ENCODE measurements at regions not wholly inside any gene's neighbourhood (a gene's known extent, or its start where the extent isn't known, plus 50 kb on each side); places are given as distances from the start of the nearest gene placed in this dataset.

DNA sequence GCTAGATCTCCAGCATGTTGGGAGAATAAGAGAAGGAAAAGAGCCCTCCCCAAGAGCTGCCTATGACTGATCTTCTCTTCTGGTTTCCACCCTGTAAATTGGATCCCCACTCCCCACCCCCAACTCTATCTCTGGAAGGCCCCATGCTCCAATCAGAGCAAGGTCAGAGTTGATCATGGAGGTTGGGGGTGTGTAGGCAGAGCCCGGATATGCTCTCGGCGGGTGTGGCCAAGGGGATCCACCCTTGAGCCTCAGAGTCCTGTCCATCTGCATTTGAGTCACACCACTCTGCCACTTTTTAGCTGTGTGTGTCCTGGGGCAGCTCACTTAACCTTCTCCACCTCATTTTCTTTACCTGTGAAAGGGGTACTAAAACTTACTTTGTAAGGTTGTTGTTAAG is 79.5 kb downstream of the NAV1 start:
- no peak overlapping the region for H3K27ac ChIP-seq
- peaks cover 0 to 8% of the 10 kb centered on the region in 2 donors for H3K36me3 ChIP-seq
- intact Hi-C loops (cut with DNase I), result no loop called here
- no peak for TF ChIP-seq CTCF (IDR thresholded peaks at IDR 0.05)
- DNase-seq (no peak), ATAC-seq (no peak)
- H3K27me3 ChIP-seq, result no peaks in the 10 kb centered on the region
- H3K4me3 ChIP-seq, result no peak overlapping the region
- H3K9me3 ChIP-seq, result no peaks in the 10 kb centered on the region
- H3K4me1 ChIP-seq, result peaks cover 3 to 12% of the 10 kb centered on the region in 2 donors

GRCh38 chr1:201618905-201619304 is 80.0 kb downstream of the NAV1 start:
- ATAC-seq (no peak), DNase-seq (no peak)
- H3K4me1 ChIP-seq, result peaks cover 3 to 7% of the 10 kb centered on the region in 2 donors
- no peaks in the 10 kb centered on the region for H3K27me3 ChIP-seq
- no peak overlapping the region for H3K27ac ChIP-seq
- H3K4me3 ChIP-seq, result no peak overlapping the region
- no peaks in the 10 kb centered on the region for H3K9me3 ChIP-seq
- peaks cover 0 to 13% of the 10 kb centered on the region in 2 donors for H3K36me3 ChIP-seq
- TF ChIP-seq CTCF (IDR thresholded peaks at IDR 0.05), result no peak
- intact Hi-C loops (cut with DNase I), result no loop called here

DNA sequence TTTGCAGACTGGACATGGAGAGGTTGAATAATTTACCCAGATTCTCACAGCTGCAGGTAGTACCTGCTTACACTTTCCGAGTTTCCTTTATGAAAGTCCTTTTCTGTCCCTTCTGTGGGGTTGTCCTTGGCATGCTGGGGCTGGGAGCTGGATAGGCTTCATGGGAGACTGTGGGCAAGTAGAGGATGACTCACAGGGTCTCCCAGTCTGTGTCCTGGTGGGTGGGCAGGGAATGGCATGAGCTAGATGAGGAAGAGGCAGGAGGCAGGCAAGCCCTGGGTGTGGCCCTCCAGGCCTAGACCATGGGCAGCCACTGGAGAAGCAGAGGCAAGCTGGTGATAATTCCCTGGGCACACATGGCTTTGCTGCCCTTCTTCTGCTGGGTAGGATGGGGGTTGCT is 80.6 kb downstream of the NAV1 start:
- no peaks in the 10 kb centered on the region for H3K27me3 ChIP-seq
- peaks cover 0 to 13% of the 10 kb centered on the region in 2 donors for H3K36me3 ChIP-seq
- no peak for DNase-seq
- TF ChIP-seq CTCF (IDR thresholded peaks at IDR 0.05), result no peak
- intact Hi-C loops (cut with DNase I), result no loop called here
- peaks cover 0 to under 1% of the 10 kb centered on the region in 2 donors for H3K4me1 ChIP-seq
- no peak overlapping the region for H3K4me3 ChIP-seq
- ATAC-seq, result no peak
- no peak overlapping the region for H3K27ac ChIP-seq
- no peaks in the 10 kb centered on the region for H3K9me3 ChIP-seq

DNA sequence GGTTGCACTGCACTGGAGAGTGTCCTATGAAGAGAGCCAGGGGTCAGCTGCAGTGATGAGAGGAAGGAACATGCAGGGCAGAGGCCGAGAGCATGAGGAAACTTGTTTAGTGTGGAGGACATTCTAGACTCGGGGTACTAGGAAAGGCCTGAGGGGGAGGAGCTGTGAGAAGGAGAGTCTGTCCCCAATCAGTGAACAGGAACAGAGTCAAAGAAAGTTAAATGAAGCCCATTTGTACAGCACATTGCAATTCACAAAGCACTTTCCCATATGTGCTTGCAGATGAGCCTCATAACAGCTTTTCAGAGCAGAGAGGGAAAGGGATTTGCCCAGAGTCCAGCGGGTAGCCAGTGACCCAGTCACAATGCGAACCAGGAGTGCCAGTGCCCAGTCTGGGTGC is 83.4 kb downstream of the NAV1 start:
- ATAC-seq, result no peak
- intact Hi-C loops (cut with DNase I), result no loop called here
- no peak overlapping the region for H3K27ac ChIP-seq
- TF ChIP-seq CTCF (IDR thresholded peaks at IDR 0.05), result no peak
- H3K27me3 ChIP-seq, result no peaks in the 10 kb centered on the region
- peaks cover 0 to 13% of the 10 kb centered on the region in 2 donors for H3K36me3 ChIP-seq
- DNase-seq, result no peak
- no peak overlapping the region for H3K4me3 ChIP-seq
- peaks cover 0 to 12% of the 10 kb centered on the region in 2 donors for H3K4me1 ChIP-seq
- H3K9me3 ChIP-seq, result no peaks in the 10 kb centered on the region

- H3K36me3 ChIP-seq, result peaks cover 0 to 13% of the 10 kb centered on the region in 2 donors
- TF ChIP-seq CTCF (IDR thresholded peaks at IDR 0.05), result no peak
- no peaks in the 10 kb centered on the region for H3K9me3 ChIP-seq
- ATAC-seq (no peak), DNase-seq (no peak)
- no peak overlapping the region for H3K4me3 ChIP-seq
- H3K4me1 ChIP-seq, result peaks cover 0 to 12% of the 10 kb centered on the region in 2 donors
- no peak overlapping the region for H3K27ac ChIP-seq
- no peaks in the 10 kb centered on the region for H3K27me3 ChIP-seq
- intact Hi-C loops (cut with DNase I), result no loop called here
Measured at GRCh38 chr1:201622824-201623223, 83.9 kb downstream of the NAV1 start.

Data from left lung (tissue), 4 donors.